HepG2 (cell line): ENCODE measurements at regions not wholly inside any gene's neighbourhood (a gene's known extent, or its start where the extent isn't known, plus 50 kb on each side); places are given as distances from the start of the nearest gene placed in this dataset.

ENCODE experiments used
- GABPA ChIP-seq, 2 experiments: IDR thresholded peaks; 2 replicates each; pipeline ENCODE4 v1.6.1; 2011 to 2016; ENCODE audit warnings: low read depth in 2 of 2, low read length in 1 of 2, missing biosample characterization in 1 of 2, missing genetic modification characterization in 1 of 2
- MEF2D ChIP-seq: sonication (generic); formaldehyde crosslinking; IDR thresholded peaks from 2 replicates; pipeline ENCODE4 v1.5.1; 2020; ENCODE audit warnings: mild to moderate bottlenecking, missing genetic modification reagents
- ZNF232 ChIP-seq: sonication (generic); formaldehyde crosslinking; IDR thresholded peaks from 2 replicates; pipeline ENCODE4 v1.4.0; 2020; ENCODE audit warnings: missing genetic modification reagents, borderline replicate concordance

DNA sequence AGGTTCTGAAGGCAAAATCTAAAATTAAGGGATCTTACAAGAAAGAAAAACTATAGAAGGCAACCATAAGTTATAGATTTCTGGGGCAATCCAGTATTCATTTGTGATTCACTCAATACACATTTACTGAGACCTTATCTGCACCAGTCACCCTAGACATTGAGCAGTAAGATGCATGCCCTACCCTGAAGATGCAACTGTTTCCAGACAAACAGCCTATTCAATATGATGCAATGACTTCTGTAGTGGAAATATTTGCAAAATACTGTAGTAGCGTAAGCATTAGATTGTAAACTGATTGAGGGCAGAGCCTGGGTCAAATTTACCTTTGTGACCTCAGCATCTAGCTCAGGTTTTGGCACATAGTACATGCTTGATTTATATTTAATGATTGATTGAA, 256.2 kb upstream of the ACTBL2 start:
- TF ChIP-seq GABPA (IDR thresholded peaks at IDR 0.05; ENCODE audit: low read depth, low read length) = no peak
- no peak for TF ChIP-seq GABPA (CRISPR knock-in tag; IDR thresholded peaks at IDR 0.05; ENCODE audit: low read depth)
- no peak for TF ChIP-seq MEF2D
- no peak for TF ChIP-seq ZNF232 (CRISPR knock-in tag)
